BE2C (cell line): ENCODE measurements at regions not wholly inside any gene's neighbourhood (a gene's known extent, or its start where the extent isn't known, plus 50 kb on each side); places are given as distances from the start of the nearest gene placed in this dataset.

Experiments
- DNase-seq: peaks from one replicate; pipeline ENCODE4 v3.0.0-alpha.2; 2020
- H3K27me3 ChIP-seq: fragments of 250-450 bp; sonication (Bioruptor Pico); 2 replicates; pipeline ENCODE4 v1.5.1; 2020; ENCODE audit warnings: mild to moderate bottlenecking
- H3K36me3 ChIP-seq: fragments of 250-450 bp; sonication (Bioruptor Pico); 2 replicates; pipeline ENCODE4 v1.5.1; 2020; ENCODE audit warnings: mild to moderate bottlenecking
- H3K4me1 ChIP-seq: fragments of 250-450 bp; sonication (Bioruptor Pico); 2 replicates; pipeline ENCODE4 v1.5.1; 2020
- H3K4me3 ChIP-seq: 2 replicates; pipeline ENCODE4 v1.5.1; 2011; ENCODE audit warnings: low read depth, low read length
- H3K9me3 ChIP-seq: fragments of 250-450 bp; sonication (Bioruptor Pico); 2 replicates; pipeline ENCODE4 v1.5.1; 2020
- TF ChIP-seq, protein P1 (sequence below): IDR thresholded peaks from 2 replicates; pipeline ENCODE4 v1.5.1; 2012; ENCODE audit warnings: mild to moderate bottlenecking, low read depth, low read length

DNA sequence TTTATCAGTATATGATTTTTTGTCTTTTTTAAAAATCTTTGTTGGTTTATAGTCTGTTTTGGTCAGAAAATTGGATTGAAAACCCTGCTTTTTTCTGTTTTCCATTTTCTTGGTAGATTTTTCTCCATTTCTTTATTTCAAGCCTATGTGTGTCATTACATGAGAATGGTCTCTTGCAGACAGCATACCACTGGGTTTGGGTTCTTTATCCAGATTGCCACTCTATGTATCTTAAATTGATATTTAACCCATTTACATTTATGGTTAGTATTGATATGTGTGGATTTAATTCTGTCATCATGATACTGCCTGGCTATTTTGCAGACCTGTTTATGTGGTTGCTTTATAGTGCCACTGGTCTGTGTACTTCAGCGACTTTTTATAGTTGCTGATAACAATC is 239.9 kb upstream of the NDST4 start:
- H3K4me1 ChIP-seq = no peaks in the 10 kb centered on the region
- DNase-seq = no peak
- H3K9me3 ChIP-seq = no peaks in the 10 kb centered on the region
- TF ChIP-seq, protein P1, sequence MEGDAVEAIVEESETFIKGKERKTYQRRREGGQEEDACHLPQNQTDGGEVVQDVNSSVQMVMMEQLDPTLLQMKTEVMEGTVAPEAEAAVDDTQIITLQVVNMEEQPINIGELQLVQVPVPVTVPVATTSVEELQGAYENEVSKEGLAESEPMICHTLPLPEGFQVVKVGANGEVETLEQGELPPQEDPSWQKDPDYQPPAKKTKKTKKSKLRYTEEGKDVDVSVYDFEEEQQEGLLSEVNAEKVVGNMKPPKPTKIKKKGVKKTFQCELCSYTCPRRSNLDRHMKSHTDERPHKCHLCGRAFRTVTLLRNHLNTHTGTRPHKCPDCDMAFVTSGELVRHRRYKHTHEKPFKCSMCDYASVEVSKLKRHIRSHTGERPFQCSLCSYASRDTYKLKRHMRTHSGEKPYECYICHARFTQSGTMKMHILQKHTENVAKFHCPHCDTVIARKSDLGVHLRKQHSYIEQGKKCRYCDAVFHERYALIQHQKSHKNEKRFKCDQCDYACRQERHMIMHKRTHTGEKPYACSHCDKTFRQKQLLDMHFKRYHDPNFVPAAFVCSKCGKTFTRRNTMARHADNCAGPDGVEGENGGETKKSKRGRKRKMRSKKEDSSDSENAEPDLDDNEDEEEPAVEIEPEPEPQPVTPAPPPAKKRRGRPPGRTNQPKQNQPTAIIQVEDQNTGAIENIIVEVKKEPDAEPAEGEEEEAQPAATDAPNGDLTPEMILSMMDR = no peak
- H3K36me3 ChIP-seq = no peaks in the 10 kb centered on the region
- H3K4me3 ChIP-seq = no peak overlapping the region
- no peaks in the 10 kb centered on the region for H3K27me3 ChIP-seq

DNA sequence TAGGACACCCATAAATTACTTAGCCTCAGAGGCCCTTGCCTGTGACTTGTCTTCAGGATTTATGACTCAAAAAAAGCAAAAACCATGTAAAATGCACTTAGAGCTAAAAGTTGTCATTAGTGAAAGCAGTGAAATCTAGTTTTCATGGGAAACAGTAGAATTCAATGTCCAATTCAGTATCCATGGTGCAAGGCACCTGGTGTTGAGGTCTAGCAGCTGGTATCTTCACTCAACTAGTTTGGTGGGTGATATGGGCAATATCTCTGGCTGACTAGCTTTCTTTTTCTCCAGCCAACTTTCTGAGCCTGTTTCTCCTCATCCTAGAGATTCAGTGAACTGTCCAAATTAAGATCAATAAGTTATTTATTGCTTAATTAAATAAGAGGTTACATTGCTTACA is 229.8 kb upstream of the NDST4 start:
- TF ChIP-seq, protein P1 = no peak
- no peak for DNase-seq
- H3K4me3 ChIP-seq = no peak overlapping the region
- no peaks in the 10 kb centered on the region for H3K9me3 ChIP-seq
- H3K4me1 ChIP-seq = no peaks in the 10 kb centered on the region
- no peaks in the 10 kb centered on the region for H3K36me3 ChIP-seq
- no peaks in the 10 kb centered on the region for H3K27me3 ChIP-seq

DNA sequence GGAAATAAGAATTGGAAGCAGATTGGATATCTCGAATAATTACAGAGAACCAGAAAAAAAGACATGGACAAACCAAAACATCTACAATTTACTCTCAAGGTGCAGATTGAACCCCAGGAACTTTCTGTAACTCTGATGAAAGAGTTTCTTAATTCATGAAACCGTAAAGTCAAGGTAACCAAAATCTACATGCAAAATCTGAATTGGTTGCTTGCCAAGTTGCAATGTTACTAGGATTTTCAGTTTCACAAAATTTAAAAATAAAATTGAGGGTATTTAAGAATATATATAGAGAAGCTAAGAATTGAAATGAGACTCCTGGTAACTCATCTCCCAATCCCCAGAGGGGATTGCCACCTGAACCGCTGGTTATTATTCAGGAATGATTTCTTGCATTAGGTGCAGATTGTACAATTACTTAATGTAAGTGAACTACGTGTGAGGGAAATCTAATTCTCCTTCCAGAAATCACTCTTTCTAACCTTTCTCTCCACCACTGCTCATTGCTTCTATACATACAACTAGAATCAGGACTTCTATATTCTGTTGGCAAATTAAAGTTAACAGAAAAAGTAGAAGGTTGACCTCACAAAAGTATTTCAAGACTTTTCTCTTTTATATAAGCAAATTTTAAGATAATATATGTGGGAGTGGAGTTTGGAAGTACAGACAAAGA is 221.5 kb upstream of the NDST4 start:
- DNase-seq = no peak
- Histone ChIP-seq H3K9me3 (no peaks in the 10 kb centered on the region), H3K27me3 (no peaks in the 10 kb centered on the region), H3K4me3 (no peak overlapping the region), H3K4me1 (no peaks in the 10 kb centered on the region), H3K36me3 (no peaks in the 10 kb centered on the region)
- TF ChIP-seq, protein P1 = no peak

DNA sequence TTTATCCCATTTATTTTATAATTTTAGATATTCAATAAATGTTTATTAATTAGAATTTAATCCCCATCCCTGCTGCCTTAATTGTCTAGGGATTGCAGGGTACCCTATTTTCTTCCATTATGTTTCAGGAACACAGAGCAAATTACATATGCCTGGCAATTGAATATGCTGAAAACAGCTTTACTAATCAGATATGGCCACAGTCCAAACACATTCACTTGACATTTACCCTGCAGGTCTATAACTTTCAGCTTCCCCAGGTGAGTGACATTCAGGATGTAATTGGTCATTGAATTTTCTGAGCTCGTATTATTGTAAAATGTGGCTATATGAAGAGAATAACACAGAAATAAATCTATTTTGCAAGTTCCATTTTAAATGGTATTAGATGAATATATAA is 218.7 kb upstream of the NDST4 start:
- no peaks in the 10 kb centered on the region for H3K4me1 ChIP-seq
- TF ChIP-seq, protein P1 = no peak
- no peaks in the 10 kb centered on the region for H3K36me3 ChIP-seq
- no peak overlapping the region for H3K4me3 ChIP-seq
- no peaks in the 10 kb centered on the region for H3K27me3 ChIP-seq
- DNase-seq = no peak
- no peaks in the 10 kb centered on the region for H3K9me3 ChIP-seq

DNA sequence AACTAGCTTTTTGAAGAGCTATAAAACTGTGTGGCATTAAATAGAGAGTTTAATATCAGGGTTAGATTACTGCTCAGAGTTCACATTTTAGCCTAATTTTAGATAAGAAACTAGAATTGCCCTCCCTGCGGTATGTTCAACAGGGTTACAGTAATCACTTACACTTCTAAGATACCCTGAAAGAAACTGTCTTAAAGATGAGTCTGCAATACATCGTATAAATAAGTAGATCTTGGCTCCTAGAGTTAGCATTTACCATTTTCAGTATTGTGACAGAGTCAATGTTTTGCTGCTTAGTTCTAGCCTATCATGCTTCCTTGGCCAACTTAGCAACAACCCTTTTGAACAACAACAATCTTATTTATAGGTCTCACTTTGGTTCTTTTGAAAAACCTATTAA is 217.8 kb upstream of the NDST4 start:
- no peak for DNase-seq

DNA sequence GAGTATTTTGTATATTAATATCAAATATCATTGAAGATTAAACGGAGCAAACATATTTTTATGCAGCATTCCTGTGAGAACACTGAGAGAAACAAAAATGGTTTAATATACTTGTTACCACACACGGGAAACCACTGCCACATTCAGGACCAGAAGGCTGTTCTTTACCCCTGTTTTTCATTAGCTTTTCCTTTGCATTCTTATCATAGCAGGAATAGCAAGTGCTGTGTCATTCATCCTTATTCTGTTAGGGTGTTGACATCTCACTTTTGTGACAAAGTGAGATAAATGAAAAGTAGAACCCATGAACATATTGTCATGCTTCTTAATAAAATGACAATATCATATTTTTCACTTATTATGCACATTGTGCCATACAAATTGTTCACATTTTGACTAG is 212.4 kb upstream of the NDST4 start:
- Histone ChIP-seq H3K4me3 (no peak overlapping the region), H3K9me3 (no peaks in the 10 kb centered on the region), H3K4me1 (no peaks in the 10 kb centered on the region), H3K27me3 (no peaks in the 10 kb centered on the region), H3K36me3 (no peaks in the 10 kb centered on the region)
- TF ChIP-seq, protein P1 = no peak
- DNase-seq = no peak

More for the DNA sequence above, 217.8 kb upstream of the NDST4 start:
- TF ChIP-seq, protein P1 = no peak
- no peaks in the 10 kb centered on the region for H3K27me3 ChIP-seq
- H3K36me3 ChIP-seq = no peaks in the 10 kb centered on the region
- H3K9me3 ChIP-seq = no peaks in the 10 kb centered on the region
- no peaks in the 10 kb centered on the region for H3K4me1 ChIP-seq
- no peak overlapping the region for H3K4me3 ChIP-seq
